ENCODE measurements at regions not wholly inside any gene's neighbourhood (a gene's known extent, or its start where the extent isn't known, plus 50 kb on each side); places are given as distances from the start of the nearest gene placed in this dataset.
"Not testable (repeated sequence)": the region's sequence is repeated elsewhere in the genome, so short reads cannot be mapped to it uniquely, and the experiment has no call there.

- TF ChIP-seq POLR2A, POLR2AphosphoS5, TAF1 (IDR thresholded peaks at IDR 0.05; ENCODE audit: low read depth, low read length): not testable (repeated sequence)
Measured at GRCh38 chr3:81829272-81829671, 67.8 kb upstream of the GBE1 start.

All from GM12891 (cell line).